ENCODE measurements at regions not wholly inside any gene's neighbourhood (a gene's known extent, or its start where the extent isn't known, plus 50 kb on each side); places are given as distances from the start of the nearest gene placed in this dataset.

GRCh38 chr5:93886098-93886806, 144.9 kb upstream of the POU5F2 start:
- H3K4me1 ChIP-seq (ENCODE audit: insufficient read depth, low read length, poor library complexity, severe bottlenecking) = no peaks in the 10 kb centered on the region
- no peak for TF ChIP-seq EZH2phosphoT487 (IDR thresholded peaks at IDR 0.05; ENCODE audit: borderline replicate concordance, low read depth, low read length)
- TF ChIP-seq, protein P1, sequence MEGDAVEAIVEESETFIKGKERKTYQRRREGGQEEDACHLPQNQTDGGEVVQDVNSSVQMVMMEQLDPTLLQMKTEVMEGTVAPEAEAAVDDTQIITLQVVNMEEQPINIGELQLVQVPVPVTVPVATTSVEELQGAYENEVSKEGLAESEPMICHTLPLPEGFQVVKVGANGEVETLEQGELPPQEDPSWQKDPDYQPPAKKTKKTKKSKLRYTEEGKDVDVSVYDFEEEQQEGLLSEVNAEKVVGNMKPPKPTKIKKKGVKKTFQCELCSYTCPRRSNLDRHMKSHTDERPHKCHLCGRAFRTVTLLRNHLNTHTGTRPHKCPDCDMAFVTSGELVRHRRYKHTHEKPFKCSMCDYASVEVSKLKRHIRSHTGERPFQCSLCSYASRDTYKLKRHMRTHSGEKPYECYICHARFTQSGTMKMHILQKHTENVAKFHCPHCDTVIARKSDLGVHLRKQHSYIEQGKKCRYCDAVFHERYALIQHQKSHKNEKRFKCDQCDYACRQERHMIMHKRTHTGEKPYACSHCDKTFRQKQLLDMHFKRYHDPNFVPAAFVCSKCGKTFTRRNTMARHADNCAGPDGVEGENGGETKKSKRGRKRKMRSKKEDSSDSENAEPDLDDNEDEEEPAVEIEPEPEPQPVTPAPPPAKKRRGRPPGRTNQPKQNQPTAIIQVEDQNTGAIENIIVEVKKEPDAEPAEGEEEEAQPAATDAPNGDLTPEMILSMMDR (conservative IDR thresholded peaks at IDR 0.05; ENCODE audit: low read length) = no peak
- no peaks in the 10 kb centered on the region for H3K9me3 ChIP-seq (ENCODE audit: low read length)
- H3K4me3 ChIP-seq (ENCODE audit: low read depth, low read length, poor library complexity, severe bottlenecking) = no peak overlapping the region
- intact Hi-C loops (cut with micrococcal nuclease; ENCODE audit: unreplicated experiment) = no loop called here
- no peak overlapping the region for H3K27ac ChIP-seq (ENCODE audit: low read depth, low read length, poor library complexity, severe bottlenecking)
- POLR2A ChIA-PET = interaction anchor here (0.8 kb wide), 1 partner anchor 10 kb away, joined by 3 read pairs; no protein-coding TSS in a partner anchor
- no peaks in the 10 kb centered on the region for H3K36me3 ChIP-seq (ENCODE audit: insufficient read depth, low read length)
- no peak for DNase-seq (ENCODE audit: low spot score)
- BruUV-seq (replicated peaks) = no TSS peak
- no peaks in the 10 kb centered on the region for H4K20me1 ChIP-seq (ENCODE audit: insufficient read depth, low read length)
- no peaks in the 10 kb centered on the region for H3K79me2 ChIP-seq (ENCODE audit: insufficient read depth, low read depth, low read length)
- CTCF ChIA-PET (ENCODE audit: unreplicated experiment) = no interaction called here
- H3K4me2 ChIP-seq (ENCODE audit: low read length) = no peak overlapping the region
- 0 out of 2 replicates have a peak, but pooled peaks cover 2% of the 10 kb centered on the region for H3K9me2 ChIP-seq (ENCODE audit: insufficient read depth, low read length)
- H2AFZ ChIP-seq (ENCODE audit: low read length) = no peak overlapping the region

DNA sequence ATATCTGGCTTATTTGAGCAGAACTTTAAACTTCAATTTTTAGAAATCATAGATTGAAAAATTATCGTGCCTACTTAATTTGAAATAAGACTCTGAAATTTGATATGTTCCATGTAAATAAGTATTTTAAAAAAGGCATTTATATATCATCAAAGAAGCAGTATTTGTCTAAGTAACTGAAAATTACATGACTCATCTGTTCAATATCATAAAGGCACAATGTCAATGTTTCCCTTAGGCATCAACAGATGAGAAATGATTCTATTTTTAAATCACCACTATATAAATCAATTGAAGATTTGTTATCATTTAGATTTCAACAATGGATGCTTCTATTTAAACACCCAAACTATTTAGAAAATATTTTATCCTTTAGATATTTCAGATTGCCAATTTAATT, 142.9 kb upstream of the POU5F2 start:
- no peak for DNase-seq (ENCODE audit: low spot score)
- intact Hi-C loops (cut with micrococcal nuclease; ENCODE audit: unreplicated experiment) = no loop called here
- Histone ChIP-seq H3K79me2 (ENCODE audit: insufficient read depth, low read depth, low read length) (no peaks in the 10 kb centered on the region), H2AFZ (ENCODE audit: low read length) (no peak overlapping the region), H3K4me2 (ENCODE audit: low read length) (no peak overlapping the region), H3K9me3 (ENCODE audit: low read length) (no peaks in the 10 kb centered on the region), H3K4me1 (ENCODE audit: insufficient read depth, low read length, poor library complexity, severe bottlenecking) (no peaks in the 10 kb centered on the region), H3K27ac (ENCODE audit: low read depth, low read length, poor library complexity, severe bottlenecking) (no peak overlapping the region), H3K9me2 (ENCODE audit: insufficient read depth, low read length) (0 out of 2 replicates have a peak, but pooled peaks cover 2% of the 10 kb centered on the region), H4K20me1 (ENCODE audit: insufficient read depth, low read length) (no peaks in the 10 kb centered on the region), H3K36me3 (ENCODE audit: insufficient read depth, low read length) (no peaks in the 10 kb centered on the region), H3K4me3 (ENCODE audit: low read depth, low read length, poor library complexity, severe bottlenecking) (no peak overlapping the region)
- CTCF ChIA-PET (ENCODE audit: unreplicated experiment) = no interaction called here
- BruUV-seq (replicated peaks) = no TSS peak
- POLR2A ChIA-PET = no interaction called here
- TF ChIP-seq EZH2phosphoT487 (IDR thresholded peaks at IDR 0.05; ENCODE audit: borderline replicate concordance, low read depth, low read length) = no peak
- TF ChIP-seq, protein P1 (conservative IDR thresholded peaks at IDR 0.05; ENCODE audit: low read length) = no peak

- TF ChIP-seq, protein P1 (conservative IDR thresholded peaks at IDR 0.05; ENCODE audit: low read length) = no peak
- TF ChIP-seq EZH2phosphoT487 (IDR thresholded peaks at IDR 0.05; ENCODE audit: borderline replicate concordance, low read depth, low read length) = no peak
- H3K4me2 ChIP-seq (ENCODE audit: low read length) = no peak overlapping the region
- H2AFZ ChIP-seq (ENCODE audit: low read length) = no peak overlapping the region
- H3K4me1 ChIP-seq (ENCODE audit: insufficient read depth, low read length, poor library complexity, severe bottlenecking) = no peaks in the 10 kb centered on the region
- intact Hi-C loops (cut with micrococcal nuclease; ENCODE audit: unreplicated experiment) = no loop called here
- no peaks in the 10 kb centered on the region for H3K79me2 ChIP-seq (ENCODE audit: insufficient read depth, low read depth, low read length)
- no peaks in the 10 kb centered on the region for H3K9me3 ChIP-seq (ENCODE audit: low read length)
- no peak overlapping the region for H3K27ac ChIP-seq (ENCODE audit: low read depth, low read length, poor library complexity, severe bottlenecking)
- POLR2A ChIA-PET = interaction anchor here (0.7 to 0.8 kb wide), 2 partner anchors 9 to 22 kb away, joined by 3 to 4 read pairs; no protein-coding TSS in a partner anchor
- H4K20me1 ChIP-seq (ENCODE audit: insufficient read depth, low read length) = no peaks in the 10 kb centered on the region
- DNase-seq (ENCODE audit: low spot score) = no peak
- CTCF ChIA-PET (ENCODE audit: unreplicated experiment) = no interaction called here
- 0 out of 2 replicates have a peak, but pooled peaks cover 2% of the 10 kb centered on the region for H3K9me2 ChIP-seq (ENCODE audit: insufficient read depth, low read length)
- no TSS peak for BruUV-seq (replicated peaks)
- H3K36me3 ChIP-seq (ENCODE audit: insufficient read depth, low read length) = no peaks in the 10 kb centered on the region
- H3K4me3 ChIP-seq (ENCODE audit: low read depth, low read length, poor library complexity, severe bottlenecking) = no peak overlapping the region
Measured at GRCh38 chr5:93883459-93883858, 142.1 kb upstream of the POU5F2 start.
